IMR-90 (cell line): ENCODE measurements at regions not wholly inside any gene's neighbourhood (a gene's known extent, or its start where the extent isn't known, plus 50 kb on each side); places are given as distances from the start of the nearest gene placed in this dataset.
"Not testable (repeated sequence)": the region's sequence is repeated elsewhere in the genome, so short reads cannot be mapped to it uniquely, and the experiment has no call there.

Source experiments
- ATAC-seq: fragments of 200-7000 bp; cut with Tn5 transposase; 2 replicates; pipeline ENCODE4 v1.9.1; 2020; ENCODE audit warnings: low read depth, mild to moderate bottlenecking, moderate library complexity
- BruUV-seq: library from RNA; stranded (reverse); fragments of 400-500 nt; replicated peaks from 2 replicates; lab custom pipeline; 2021; lab: Mats Ljungman, UMichigan
- CTCF ChIA-PET: fragments of 300-600 bp; formaldehyde crosslinking; extraction: SDS; loops from one replicate; lab custom pipeline; 2021; ENCODE audit warnings: antibody characterized with exemption; lab: Yijun Ruan, JAX
- POLR2A ChIA-PET: fragments of 300-600 bp; sonication (Branson Sonifier 250); formaldehyde crosslinking; loops from one replicate; lab custom pipeline; 2022; ENCODE audit warnings: antibody characterized with exemption; ENCODE audit not compliant: unreplicated experiment; lab: Charles Lee
- DNase-seq: peaks from one replicate; pipeline ENCODE4 v3.0.0; 2013
- H2AFZ ChIP-seq: replicated peaks from 2 replicates; pipeline ENCODE3; 2013; ENCODE audit warnings: low read length, mild to moderate bottlenecking; ENCODE audit not compliant: poor library complexity
- H2AK5ac ChIP-seq: 2 replicates; pipeline ENCODE4 v1.6.1; 2013; ENCODE audit warnings: low read depth, low read length, inconsistent platforms
- H2AK9ac ChIP-seq: replicated peaks from 2 replicates; pipeline ENCODE3; 2013; ENCODE audit warnings: mild to moderate bottlenecking, low read depth, low read length, moderate library complexity; ENCODE audit not compliant: poor library complexity
- H2BK120ac ChIP-seq: 2 replicates; pipeline ENCODE4 v1.6.1; 2013; ENCODE audit warnings: low read depth, low read length, inconsistent platforms
- H2BK15ac ChIP-seq: 3 replicates; pipeline ENCODE4 v1.6.1; 2013; ENCODE audit warnings: low read depth, low read length, inconsistent platforms
- H2BK20ac ChIP-seq: 2 replicates; pipeline ENCODE4 v1.6.1; 2013; ENCODE audit warnings: low read depth, mild to moderate bottlenecking, inconsistent platforms, low read length, moderate library complexity
- H2BK5ac ChIP-seq: 2 replicates; pipeline ENCODE4 v1.6.1; 2013; ENCODE audit warnings: mild to moderate bottlenecking, low read depth, low read length, inconsistent platforms; ENCODE audit not compliant: poor library complexity, severe bottlenecking
- H3K14ac ChIP-seq: replicated peaks from 2 replicates; pipeline ENCODE4 v1.6.1; 2013; ENCODE audit warnings: low read depth, low read length, inconsistent platforms
- H3K18ac ChIP-seq: 2 replicates; pipeline ENCODE4 v1.6.1; 2013; ENCODE audit warnings: low read depth, low read length, control low read depth
- H3K23ac ChIP-seq: 2 replicates; pipeline ENCODE4 v1.6.1; 2013; ENCODE audit warnings: low read depth, low read length, inconsistent platforms
- H3K27ac ChIP-seq: 2 replicates; pipeline ENCODE4 v1.5.1; 2013; ENCODE audit warnings: mild to moderate bottlenecking, control low read depth, low read length; ENCODE audit not compliant: insufficient read depth
- H3K27me3 ChIP-seq: 2 replicates; pipeline ENCODE4 v1.6.1; 2013; ENCODE audit warnings: low read length; ENCODE audit not compliant: control insufficient read depth, insufficient read depth
- H3K36me3 ChIP-seq: 2 replicates; pipeline ENCODE4 v1.6.1; 2013; ENCODE audit warnings: low read length, mixed read lengths; ENCODE audit not compliant: control insufficient read depth, insufficient read depth
- H3K4ac ChIP-seq: 2 replicates; pipeline ENCODE4 v1.6.1; 2013; ENCODE audit warnings: low read depth, low read length, inconsistent platforms
- H3K4me1 ChIP-seq: 2 replicates; pipeline ENCODE4 v1.6.1; 2013; ENCODE audit warnings: low read length, mixed read lengths; ENCODE audit not compliant: control insufficient read depth, insufficient read depth
- H3K4me2 ChIP-seq: 2 replicates; pipeline ENCODE4 v1.6.1; 2013; ENCODE audit warnings: low read depth, mild to moderate bottlenecking, control low read depth, low read length, moderate library complexity
- H3K4me3 ChIP-seq: 2 replicates; pipeline ENCODE4 v1.5.1; 2013; ENCODE audit warnings: low read depth, mild to moderate bottlenecking, control low read depth, low read length, moderate library complexity; ENCODE audit not compliant: insufficient read depth
- H3K56ac ChIP-seq: 2 replicates; pipeline ENCODE4 v1.6.1; 2013; ENCODE audit warnings: low read length, inconsistent platforms; ENCODE audit not compliant: insufficient read depth; ENCODE audit errors: extremely low read depth
- H3K79me1 ChIP-seq, 2 experiments: 2 replicates each; pipeline ENCODE4 v1.6.1; 2013; ENCODE audit warnings: low read length in 2 of 2, inconsistent platforms in 1 of 2, low read depth in 1 of 2
- H3K9ac ChIP-seq: 2 replicates; pipeline ENCODE4 v1.6.1; 2013; ENCODE audit warnings: low read depth, low read length, control low read depth
- H3K9me1 ChIP-seq: 2 replicates; pipeline ENCODE4 v1.6.1; 2013; ENCODE audit warnings: low read length, inconsistent platforms; ENCODE audit not compliant: insufficient read depth
- H3K9me3 ChIP-seq: 2 replicates; pipeline ENCODE4 v1.6.1; 2013; ENCODE audit warnings: low read length; ENCODE audit not compliant: control insufficient read depth, insufficient read depth
- H4K20me1 ChIP-seq: 2 replicates; pipeline ENCODE4 v1.6.1; 2013; ENCODE audit warnings: low read length, inconsistent platforms; ENCODE audit not compliant: insufficient read depth
- H4K5ac ChIP-seq: 2 replicates; pipeline ENCODE4 v1.6.1; 2013; ENCODE audit warnings: mild to moderate bottlenecking, low read depth, low read length, control low read depth
- H4K8ac ChIP-seq, 2 experiments: 2 replicates each; pipeline ENCODE4 v1.6.1; 2013; ENCODE audit warnings: low read depth in 2 of 2, low read length in 2 of 2, control low read depth in 1 of 2, inconsistent platforms in 1 of 2
- H4K91ac ChIP-seq: 2 replicates; pipeline ENCODE4 v1.6.1; 2013; ENCODE audit warnings: low read depth, low read length, inconsistent platforms; ENCODE audit not compliant: insufficient read depth
- WGBS, 2 experiments: methylation state at CpG; one replicate each; pipeline versions ENCODE4 v1.1.5 to v1.1.7; 2013; ENCODE audit warnings: missing lambda C conversion rate in 2 of 2; ENCODE audit not compliant: insufficient read length in 1 of 2; ENCODE audit errors: extremely low coverage in 2 of 2; 5-methylcytosine and 5-hydroxymethylcytosine counted together
- dilution Hi-C: fragments of 300-500 bp; cut with HindIII; formaldehyde crosslinking; loops from one replicate; pipeline ENCODE4 v1.14.3; 2018; ENCODE audit warnings: low sequenced_read_pairs; ENCODE audit not compliant: unreplicated experiment
- in situ Hi-C: fragments of 300-500 bp; cut with MboI; formaldehyde crosslinking; loops from 3 replicates; pipeline ENCODE4 v1.14.3; 2019; ENCODE audit warnings: low sequenced_read_pairs, inconsistent platforms, mixed read lengths
- intact Hi-C: fragments of 100-400 bp; cut with micrococcal nuclease; formaldehyde crosslinking; loops from 2 replicates; pipeline ENCODE4 v1.10.0; 2022

DNA sequence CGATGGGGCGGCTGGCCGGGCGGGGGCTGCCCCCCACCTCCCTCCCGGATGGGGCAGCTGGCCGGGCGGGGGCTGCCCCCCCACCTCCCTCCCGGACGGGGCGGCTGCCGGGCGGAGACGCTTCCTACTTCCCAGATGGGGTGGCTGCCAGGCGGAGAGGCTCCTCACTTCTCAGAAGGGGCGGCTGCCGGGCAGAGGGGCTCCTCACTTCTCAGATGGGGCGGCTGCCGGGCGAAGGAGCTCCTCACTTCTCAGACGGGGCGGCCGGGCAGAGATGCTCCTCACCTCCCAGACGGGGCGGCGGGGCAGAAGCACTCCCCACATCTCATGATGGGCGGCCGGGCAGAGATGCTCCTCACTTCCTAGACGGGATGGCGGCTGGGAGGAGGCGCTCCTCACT, 138.2 kb upstream of the ZNF91 start:
- H4K8ac ChIP-seq, CTCF ChIA-PET, DNase-seq, H2AK5ac ChIP-seq, H3K36me3 ChIP-seq, H3K4me3 ChIP-seq, H3K27ac ChIP-seq, H2BK5ac ChIP-seq, dilution Hi-C loops, H3K9ac ChIP-seq, H3K23ac ChIP-seq, H3K27me3 ChIP-seq, H3K4ac ChIP-seq, H4K20me1 ChIP-seq, H3K14ac ChIP-seq, POLR2A ChIA-PET, H3K4me1 ChIP-seq, H3K79me1 ChIP-seq, in situ Hi-C loops, H3K9me1 ChIP-seq, H3K9me3 ChIP-seq, ATAC-seq, H2AK9ac ChIP-seq, H4K5ac ChIP-seq, H2AFZ ChIP-seq, H3K56ac ChIP-seq, H2BK20ac ChIP-seq, H3K18ac ChIP-seq, intact Hi-C loops, H4K91ac ChIP-seq, H3K4me2 ChIP-seq, BruUV-seq, H2BK120ac ChIP-seq, H2BK15ac ChIP-seq: not testable (repeated sequence)
- WGBS, 2 experiments = no CpG with 5 or more reads among the region's 30 CpGs
